ENCODE measurements at regions not wholly inside any gene's neighbourhood (a gene's known extent, or its start where the extent isn't known, plus 50 kb on each side); places are given as distances from the start of the nearest gene placed in this dataset.

DNA sequence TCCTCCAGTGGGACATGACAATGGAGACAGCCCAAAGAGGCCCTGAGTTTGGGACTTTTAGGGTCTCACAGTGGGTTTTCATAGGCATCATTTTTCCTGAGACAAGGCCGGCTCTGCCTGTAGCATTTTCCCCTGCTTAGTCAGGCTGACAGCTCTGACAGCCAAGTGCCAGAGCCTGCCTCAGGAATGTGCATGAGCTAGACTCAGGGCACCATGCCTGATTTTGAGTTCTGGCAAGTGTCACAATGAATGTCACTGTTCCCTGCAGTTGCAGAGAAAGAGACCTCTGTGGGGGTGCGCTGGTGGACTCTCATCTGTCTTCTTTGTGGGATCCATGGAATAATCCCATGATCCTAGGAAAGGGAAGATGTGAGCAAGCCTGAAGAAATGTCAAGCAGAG is 343.3 kb upstream of the TSPY4 start:
- no peak for DNase-seq (ENCODE audit: low spot score)

DNA sequence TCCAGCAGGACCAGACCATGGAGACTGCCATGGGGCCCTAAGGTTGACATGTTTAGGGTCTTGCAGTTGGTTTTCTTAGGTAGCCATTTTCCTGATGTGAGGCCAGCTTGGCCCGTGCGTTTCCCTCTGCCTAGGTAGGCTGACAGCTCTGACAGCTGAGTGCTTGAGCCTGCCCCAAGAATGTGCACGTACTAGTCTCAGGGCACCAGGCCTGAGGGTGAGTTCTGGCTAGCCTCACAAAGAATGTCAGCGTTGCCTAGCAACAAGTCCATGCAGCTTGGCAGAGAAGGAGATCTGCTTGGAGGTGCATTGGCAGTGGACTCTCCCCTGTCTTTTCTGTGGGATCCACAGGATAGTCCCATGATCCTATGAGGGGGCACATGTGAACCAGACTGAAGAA is 336.0 kb upstream of the TSPY4 start:
- DNase-seq (ENCODE audit: low spot score): no peak

DNA sequence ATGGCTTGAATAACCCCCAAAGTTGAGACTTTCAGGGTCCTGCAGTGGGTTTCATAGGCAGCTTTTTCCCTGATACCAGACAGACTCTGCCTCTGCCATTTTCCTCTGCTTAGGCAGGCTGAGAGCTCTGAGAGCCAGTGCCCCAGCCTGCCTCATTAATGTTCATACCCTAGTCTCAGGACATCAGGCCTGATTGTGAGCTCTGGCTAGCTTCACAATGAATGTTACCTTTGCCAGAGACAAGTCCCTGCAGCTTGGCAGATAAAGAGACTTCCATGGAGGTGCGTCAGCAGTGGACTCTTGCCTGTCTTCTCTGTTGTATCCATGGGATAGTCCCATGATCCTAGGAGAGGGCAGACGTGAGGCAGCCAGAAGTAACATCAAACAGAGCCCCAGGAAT is 333.5 kb upstream of the TSPY4 start:
- no peak for DNase-seq (ENCODE audit: low spot score)

DNA sequence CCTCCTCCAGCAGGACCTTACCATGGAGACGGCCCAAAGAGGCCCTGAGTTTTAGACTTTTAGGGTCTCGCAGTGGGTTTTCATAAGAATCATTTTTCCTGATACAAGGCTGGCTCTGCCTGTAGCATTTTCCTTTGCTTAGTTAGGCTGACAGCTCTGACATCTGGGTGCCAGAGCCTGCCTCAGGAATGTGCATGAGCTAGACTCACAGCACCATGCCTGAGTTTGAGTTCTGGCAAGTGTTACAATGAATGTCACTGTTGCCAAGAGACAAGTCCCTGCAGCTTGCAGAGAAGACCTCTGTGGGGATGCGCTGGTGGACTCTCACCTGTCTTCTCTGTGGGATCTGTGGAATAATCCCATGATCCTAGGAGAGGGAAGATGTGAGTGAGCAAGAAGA is 328.6 kb upstream of the TSPY4 start:
- no peak for DNase-seq (ENCODE audit: low spot score)

DNA sequence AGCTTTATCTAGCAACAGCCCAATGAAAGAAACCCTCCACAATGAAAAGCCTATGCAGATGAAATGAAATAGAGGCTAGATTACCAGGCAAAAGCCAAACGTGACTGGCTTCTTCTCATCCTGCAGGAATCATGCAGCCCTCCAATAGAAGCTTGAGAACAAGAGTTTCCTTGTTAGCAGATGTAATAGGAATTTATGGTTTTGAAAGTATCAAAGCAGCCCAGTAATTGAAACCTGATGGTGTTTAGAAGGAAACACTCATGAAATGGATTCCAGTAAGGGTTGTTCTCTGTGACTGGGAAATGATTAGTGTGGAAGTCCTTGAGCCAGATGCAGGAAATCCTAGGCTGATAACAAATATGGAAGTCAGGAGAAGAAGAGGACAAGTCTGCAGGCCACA is 320.3 kb upstream of the TSPY4 start:
- no peak for DNase-seq (ENCODE audit: low spot score)

DNA sequence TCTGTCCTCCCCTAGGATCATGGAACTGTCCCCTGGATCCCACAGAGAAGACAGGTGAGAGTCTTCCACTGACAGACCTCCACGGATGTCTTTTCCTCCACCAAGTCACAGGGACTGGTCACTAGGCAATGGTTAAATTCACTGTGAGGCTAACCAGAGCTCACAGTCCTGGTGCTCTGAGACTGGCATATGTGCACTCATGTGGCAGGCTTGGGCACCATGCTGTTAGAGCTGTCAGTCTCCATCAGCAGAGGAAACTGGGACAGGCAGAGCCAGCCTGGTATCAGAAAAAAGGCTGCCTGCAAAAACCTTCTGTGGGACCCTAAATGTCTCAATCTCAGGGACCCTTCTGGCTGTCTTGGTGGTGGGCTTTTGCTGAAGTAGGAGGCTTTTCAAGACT is 318.9 kb upstream of the TSPY4 start:
- no peak for DNase-seq (ENCODE audit: low spot score)

DNA sequence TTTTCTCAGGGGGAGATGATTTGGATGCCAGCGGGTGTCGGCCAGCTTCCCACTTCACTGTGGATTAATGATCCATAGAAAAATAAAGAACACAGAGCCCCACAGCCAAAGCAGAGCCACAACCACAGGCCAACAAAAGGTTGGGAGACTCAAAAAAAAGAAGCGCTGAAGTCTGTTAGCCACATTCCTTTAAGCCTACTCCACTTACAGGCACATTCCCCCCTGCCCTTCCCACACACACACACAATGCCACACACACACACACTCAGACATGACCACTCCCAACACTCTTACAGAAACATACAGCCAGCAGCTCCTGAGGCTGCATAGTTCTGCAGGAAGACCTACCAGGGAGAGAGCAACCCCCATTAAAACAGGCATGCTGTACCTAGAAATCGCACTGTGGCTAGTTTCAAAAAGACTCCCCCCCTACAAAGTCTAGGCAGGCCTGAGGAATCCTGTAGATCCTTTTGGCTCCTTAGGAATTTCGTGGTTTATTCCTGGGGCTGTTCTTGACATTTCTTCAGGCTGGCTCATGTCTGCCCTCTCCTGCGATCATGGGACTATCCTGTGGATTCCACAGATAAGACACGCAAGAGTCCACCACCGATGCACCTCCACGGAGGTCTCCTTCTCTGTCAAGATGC is 309.4 kb upstream of the TSPY4 start:
- DNase-seq (ENCODE audit: low spot score): no peak

DNA sequence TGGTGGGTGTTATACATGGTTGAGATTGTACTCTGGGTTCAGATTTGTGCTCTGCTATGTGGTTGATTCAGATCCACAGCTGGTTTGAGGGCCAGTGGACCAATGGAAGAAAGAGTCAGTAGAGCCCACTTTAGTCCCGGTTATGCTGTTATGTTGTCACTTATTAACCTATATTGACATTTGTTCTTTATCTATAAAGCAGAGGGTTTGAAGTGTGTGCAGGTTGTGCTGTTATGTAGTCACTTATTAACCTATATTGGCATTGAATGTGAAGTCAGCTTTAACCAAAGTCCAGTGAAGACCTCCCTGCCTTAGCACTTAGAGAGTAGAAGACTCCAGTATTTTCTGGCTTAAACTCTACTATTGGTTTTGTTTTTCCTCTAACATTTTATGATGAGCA is 307.3 kb upstream of the TSPY4 start:
- no peak for DNase-seq (ENCODE audit: low spot score)

DNA sequence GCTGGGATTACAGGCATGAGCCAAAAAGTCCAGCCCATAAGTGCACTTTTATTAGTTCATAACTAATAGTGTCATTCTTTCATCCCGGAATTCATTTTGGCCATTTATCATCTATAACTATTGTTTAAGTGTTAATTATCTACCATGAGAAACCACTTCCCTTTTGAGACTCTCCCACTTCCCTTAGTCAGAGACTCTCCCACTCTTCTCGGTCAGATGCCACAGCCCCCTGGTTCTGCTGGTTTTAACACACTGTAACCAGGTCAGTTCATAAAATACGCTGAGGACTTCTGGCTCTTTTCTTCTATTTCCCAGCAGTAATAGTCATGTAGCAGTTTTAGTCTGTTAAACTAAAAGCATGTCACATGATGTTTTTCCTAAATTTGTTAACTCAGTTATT is 303.0 kb upstream of the TSPY4 start:
- no peak for DNase-seq (ENCODE audit: low spot score)

DNA sequence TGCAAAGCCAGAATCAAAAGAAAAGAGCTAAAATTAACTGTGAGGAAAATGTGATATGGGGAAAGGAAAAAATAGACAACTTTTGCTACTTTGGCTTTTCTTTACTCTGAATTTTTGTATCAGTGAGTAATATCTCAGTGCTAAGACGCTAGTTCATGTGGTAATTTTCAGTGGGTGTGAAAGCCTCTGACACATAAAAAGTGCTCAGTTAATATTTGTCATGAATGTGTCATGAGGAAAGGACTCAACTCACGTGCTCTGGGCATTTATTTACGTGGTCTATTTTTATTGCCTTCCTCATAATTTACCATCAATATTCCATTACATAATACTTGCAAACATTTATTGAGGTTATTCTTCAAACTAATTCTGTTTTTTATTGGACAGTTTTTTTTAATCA is 302.0 kb upstream of the TSPY4 start:
- DNase-seq (ENCODE audit: low spot score): no peak

DNA sequence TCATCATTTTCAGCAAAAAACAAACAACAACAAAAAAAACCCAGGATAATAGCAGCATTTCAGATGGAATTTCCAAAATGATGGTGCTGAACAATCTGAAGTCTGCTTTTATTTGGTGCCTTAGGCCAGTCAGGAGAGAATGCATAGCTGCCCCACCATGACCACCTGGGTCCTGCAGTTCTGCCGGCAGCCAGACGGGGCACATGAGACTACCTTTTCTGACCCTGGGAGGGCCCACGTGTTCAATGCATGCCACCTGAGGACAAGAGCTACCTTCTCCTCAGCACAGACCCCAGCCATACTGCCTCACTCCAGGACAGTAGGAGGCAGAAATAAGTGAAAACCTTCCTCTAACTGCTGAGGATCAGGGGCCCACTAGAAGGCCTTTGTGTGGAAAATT is 295.8 kb upstream of the TSPY4 start:
- peak; percentile 3 for DNase-seq (ENCODE audit: low spot score)
